ENCODE measurements at regions not wholly inside any gene's neighbourhood (a gene's known extent, or its start where the extent isn't known, plus 50 kb on each side); places are given as distances from the start of the nearest gene placed in this dataset.

DNA sequence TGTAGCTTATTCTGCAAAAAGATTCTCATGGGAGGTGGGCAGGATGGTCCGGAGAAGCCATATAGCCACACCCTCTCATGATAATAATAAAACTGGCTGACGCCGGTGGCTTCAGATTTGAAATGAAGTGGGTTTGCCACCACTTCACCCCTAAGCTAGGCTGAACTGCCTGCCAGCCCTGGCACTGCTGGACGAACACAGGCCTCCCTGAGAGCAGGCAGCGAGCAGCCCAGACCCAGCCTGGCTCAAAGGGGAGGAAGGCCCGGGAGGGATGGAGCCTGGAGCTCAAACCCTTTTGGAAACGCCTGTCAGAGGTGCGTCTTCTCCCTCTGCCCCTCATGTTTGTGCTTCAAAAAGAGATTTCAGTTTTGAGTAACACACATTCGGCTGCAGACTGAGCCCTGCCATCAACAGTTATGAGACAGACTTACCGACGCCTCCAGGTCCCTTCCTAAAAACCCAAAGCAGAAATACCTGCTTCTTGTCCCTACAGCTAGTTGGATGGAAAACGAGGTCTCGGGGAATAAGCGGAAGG lies 71.1 kb upstream of the HPCAL1 start:
- Histone ChIP-seq H3K9ac (ENCODE audit: low read length) (no peak overlapping the region), H4K20me1 (ENCODE audit: insufficient read depth) (no peaks in the 10 kb centered on the region), H2AFZ (ENCODE audit: low read depth, low read length, poor library complexity, severe bottlenecking) (no peak overlapping the region), H3K36me3 (ENCODE audit: control insufficient read depth in 1 of 2, insufficient read depth in 2 of 2, low read length in 2 of 2) (no peaks in the 10 kb centered on the region), H3K27me3 (ENCODE audit: insufficient read depth, low read length) (no peaks in the 10 kb centered on the region), H3K9me2 (ENCODE audit: insufficient read depth) (no peaks in the 10 kb centered on the region), H3K4me2 (ENCODE audit: low read length) (no peak overlapping the region), H3K4me1 (ENCODE audit: control insufficient read depth in 1 of 2, insufficient read depth in 2 of 2, low read length in 2 of 2) (peaks cover 0 to 4% of the 10 kb centered on the region in 2 experiments; a peak in 1 of 4 replicates), H3K27ac (ENCODE audit: low read depth, low read length) (no peak overlapping the region), H3K9me3 (ENCODE audit: control insufficient read depth in 1 of 2, insufficient read depth in 1 of 2, low read depth in 1 of 2, low read length in 2 of 2) (no peaks in the 10 kb centered on the region), H3K4me3 (replicated peaks in 1 of 2; ENCODE audit: low read depth in 1 of 2, low read length in 2 of 2) (no peak overlapping the region), H3K79me2 (ENCODE audit: insufficient read depth, low read length) (no peaks in the 10 kb centered on the region)
- ATAC-seq = no peak
- intact Hi-C loops (cut with micrococcal nuclease) = no loop called here
- ChIA-PET POLR2A (no interaction called here), CTCF (no interaction called here), RAD21 (ENCODE audit: low non-redundant PET in 1 of 2, low total read pairs in 2 of 2, uncharacterized antibody in 2 of 2, unreplicated experiment in 2 of 2) (interaction anchor here in 1 of 2 experiments (0.7 kb wide), 1 partner anchor 177 kb away, joined by 3 read pairs; no protein-coding TSS in a partner anchor)
- no peak for TF ChIP-seq JUND (IDR thresholded peaks at IDR 0.05)
- no peak for TF ChIP-seq RAD21 (IDR thresholded peaks at IDR 0.05; ENCODE audit: low read depth)
- TF ChIP-seq, protein P1, sequence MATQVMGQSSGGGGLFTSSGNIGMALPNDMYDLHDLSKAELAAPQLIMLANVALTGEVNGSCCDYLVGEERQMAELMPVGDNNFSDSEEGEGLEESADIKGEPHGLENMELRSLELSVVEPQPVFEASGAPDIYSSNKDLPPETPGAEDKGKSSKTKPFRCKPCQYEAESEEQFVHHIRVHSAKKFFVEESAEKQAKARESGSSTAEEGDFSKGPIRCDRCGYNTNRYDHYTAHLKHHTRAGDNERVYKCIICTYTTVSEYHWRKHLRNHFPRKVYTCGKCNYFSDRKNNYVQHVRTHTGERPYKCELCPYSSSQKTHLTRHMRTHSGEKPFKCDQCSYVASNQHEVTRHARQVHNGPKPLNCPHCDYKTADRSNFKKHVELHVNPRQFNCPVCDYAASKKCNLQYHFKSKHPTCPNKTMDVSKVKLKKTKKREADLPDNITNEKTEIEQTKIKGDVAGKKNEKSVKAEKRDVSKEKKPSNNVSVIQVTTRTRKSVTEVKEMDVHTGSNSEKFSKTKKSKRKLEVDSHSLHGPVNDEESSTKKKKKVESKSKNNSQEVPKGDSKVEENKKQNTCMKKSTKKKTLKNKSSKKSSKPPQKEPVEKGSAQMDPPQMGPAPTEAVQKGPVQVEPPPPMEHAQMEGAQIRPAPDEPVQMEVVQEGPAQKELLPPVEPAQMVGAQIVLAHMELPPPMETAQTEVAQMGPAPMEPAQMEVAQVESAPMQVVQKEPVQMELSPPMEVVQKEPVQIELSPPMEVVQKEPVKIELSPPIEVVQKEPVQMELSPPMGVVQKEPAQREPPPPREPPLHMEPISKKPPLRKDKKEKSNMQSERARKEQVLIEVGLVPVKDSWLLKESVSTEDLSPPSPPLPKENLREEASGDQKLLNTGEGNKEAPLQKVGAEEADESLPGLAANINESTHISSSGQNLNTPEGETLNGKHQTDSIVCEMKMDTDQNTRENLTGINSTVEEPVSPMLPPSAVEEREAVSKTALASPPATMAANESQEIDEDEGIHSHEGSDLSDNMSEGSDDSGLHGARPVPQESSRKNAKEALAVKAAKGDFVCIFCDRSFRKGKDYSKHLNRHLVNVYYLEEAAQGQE (IDR thresholded peaks at IDR 0.05; ENCODE audit: low read depth) = no peak
- no peak for TF ChIP-seq SP1 (IDR thresholded peaks at IDR 0.05; ENCODE audit: low read depth)
- no peak for TF ChIP-seq POLR2AphosphoS5 (IDR thresholded peaks at IDR 0.05; ENCODE audit: low read depth, low read length)
- no peak for TF ChIP-seq ZFX (IDR thresholded peaks at IDR 0.05)
- TF ChIP-seq ELF1 (IDR thresholded peaks at IDR 0.05; ENCODE audit: borderline replicate concordance, low read depth) = no peak
- TF ChIP-seq YY1 (IDR thresholded peaks at IDR 0.05; ENCODE audit: extremely low read depth, insufficient replicate concordance, low read depth, low read length) = no peak
- TF ChIP-seq CEBPB (IDR thresholded peaks at IDR 0.05; ENCODE audit: low read depth) = no peak
- TF ChIP-seq, protein P2, sequence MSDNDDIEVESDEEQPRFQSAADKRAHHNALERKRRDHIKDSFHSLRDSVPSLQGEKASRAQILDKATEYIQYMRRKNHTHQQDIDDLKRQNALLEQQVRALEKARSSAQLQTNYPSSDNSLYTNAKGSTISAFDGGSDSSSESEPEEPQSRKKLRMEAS (IDR thresholded peaks at IDR 0.05) = no peak
- no peak for TF ChIP-seq SRF (IDR thresholded peaks at IDR 0.05; ENCODE audit: low read depth)
- TF ChIP-seq, protein P3, sequence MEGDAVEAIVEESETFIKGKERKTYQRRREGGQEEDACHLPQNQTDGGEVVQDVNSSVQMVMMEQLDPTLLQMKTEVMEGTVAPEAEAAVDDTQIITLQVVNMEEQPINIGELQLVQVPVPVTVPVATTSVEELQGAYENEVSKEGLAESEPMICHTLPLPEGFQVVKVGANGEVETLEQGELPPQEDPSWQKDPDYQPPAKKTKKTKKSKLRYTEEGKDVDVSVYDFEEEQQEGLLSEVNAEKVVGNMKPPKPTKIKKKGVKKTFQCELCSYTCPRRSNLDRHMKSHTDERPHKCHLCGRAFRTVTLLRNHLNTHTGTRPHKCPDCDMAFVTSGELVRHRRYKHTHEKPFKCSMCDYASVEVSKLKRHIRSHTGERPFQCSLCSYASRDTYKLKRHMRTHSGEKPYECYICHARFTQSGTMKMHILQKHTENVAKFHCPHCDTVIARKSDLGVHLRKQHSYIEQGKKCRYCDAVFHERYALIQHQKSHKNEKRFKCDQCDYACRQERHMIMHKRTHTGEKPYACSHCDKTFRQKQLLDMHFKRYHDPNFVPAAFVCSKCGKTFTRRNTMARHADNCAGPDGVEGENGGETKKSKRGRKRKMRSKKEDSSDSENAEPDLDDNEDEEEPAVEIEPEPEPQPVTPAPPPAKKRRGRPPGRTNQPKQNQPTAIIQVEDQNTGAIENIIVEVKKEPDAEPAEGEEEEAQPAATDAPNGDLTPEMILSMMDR (IDR thresholded peaks at IDR 0.05 in 2 of 3, conservative IDR thresholded peaks at IDR 0.05 in 1 of 3; ENCODE audit: borderline replicate concordance in 1 of 3, insufficient read depth in 1 of 3, low read depth in 2 of 3, low read length in 2 of 3) = no peak
- TF ChIP-seq, protein P4, sequence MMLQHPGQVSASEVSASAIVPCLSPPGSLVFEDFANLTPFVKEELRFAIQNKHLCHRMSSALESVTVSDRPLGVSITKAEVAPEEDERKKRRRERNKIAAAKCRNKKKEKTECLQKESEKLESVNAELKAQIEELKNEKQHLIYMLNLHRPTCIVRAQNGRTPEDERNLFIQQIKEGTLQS (IDR thresholded peaks at IDR 0.05) = no peak
- no peak for TF ChIP-seq EGR1 (IDR thresholded peaks at IDR 0.05; ENCODE audit: low read depth)
- TF ChIP-seq TCF7L2 (IDR thresholded peaks at IDR 0.05; ENCODE audit: borderline replicate concordance, extremely low read depth, insufficient read depth, insufficient read length) = no peak
- no peak for TF ChIP-seq EZH2 (IDR thresholded peaks at IDR 0.05)
- TF ChIP-seq POLR2A (IDR thresholded peaks at IDR 0.05; ENCODE audit: borderline replicate concordance, extremely low read depth, insufficient read depth, insufficient read length) = no peak
- no peak for TF ChIP-seq CBX3 (IDR thresholded peaks at IDR 0.05; ENCODE audit: low read depth)
- TF ChIP-seq SIN3A (IDR thresholded peaks at IDR 0.05; ENCODE audit: low read depth) = no peak
- TF ChIP-seq, protein P5, sequence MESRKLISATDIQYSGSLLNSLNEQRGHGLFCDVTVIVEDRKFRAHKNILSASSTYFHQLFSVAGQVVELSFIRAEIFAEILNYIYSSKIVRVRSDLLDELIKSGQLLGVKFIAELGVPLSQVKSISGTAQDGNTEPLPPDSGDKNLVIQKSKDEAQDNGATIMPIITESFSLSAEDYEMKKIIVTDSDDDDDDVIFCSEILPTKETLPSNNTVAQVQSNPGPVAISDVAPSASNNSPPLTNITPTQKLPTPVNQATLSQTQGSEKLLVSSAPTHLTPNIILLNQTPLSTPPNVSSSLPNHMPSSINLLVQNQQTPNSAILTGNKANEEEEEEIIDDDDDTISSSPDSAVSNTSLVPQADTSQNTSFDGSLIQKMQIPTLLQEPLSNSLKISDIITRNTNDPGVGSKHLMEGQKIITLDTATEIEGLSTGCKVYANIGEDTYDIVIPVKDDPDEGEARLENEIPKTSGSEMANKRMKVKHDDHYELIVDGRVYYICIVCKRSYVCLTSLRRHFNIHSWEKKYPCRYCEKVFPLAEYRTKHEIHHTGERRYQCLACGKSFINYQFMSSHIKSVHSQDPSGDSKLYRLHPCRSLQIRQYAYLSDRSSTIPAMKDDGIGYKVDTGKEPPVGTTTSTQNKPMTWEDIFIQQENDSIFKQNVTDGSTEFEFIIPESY (IDR thresholded peaks at IDR 0.05; ENCODE audit: extremely low read depth, insufficient replicate concordance, low read length) = no peak
- DNase-seq (ENCODE audit: low read depth, low spot score) = no peak
- BruUV-seq (replicated peaks) = no TSS peak
